ENCODE measurements at regions not wholly inside any gene's neighbourhood (a gene's known extent, or its start where the extent isn't known, plus 50 kb on each side); places are given as distances from the start of the nearest gene placed in this dataset.

DNA sequence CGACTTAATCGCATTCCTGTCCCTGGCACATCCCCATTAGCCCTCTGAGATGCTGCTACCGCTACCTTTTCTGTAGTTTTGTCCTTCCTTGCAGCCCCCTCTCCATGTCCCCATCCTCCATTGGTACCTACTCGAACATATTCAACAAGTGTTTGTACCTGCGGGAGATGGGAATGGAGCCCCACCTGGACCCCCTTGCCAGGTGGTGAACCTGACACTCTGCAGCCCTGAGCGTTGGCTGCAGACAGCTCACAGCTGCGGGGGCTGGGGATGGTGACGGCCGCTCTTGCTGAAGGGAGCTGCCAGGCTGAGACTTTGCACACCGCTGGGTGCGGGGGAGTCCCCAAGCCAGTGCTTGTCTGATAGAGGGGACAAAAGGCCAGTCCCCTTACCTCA, 96.3 kb upstream of the DAP start:
- Mint-ChIP-seq H3K27ac (no peak overlapping the region), H3K27me3 (ENCODE audit: low read depth) (peaks cover 24% of the 10 kb centered on the region), H3K4me3 (peak overlapping the region; percentile 32), H3K4me1 (peaks cover 18% of the 10 kb centered on the region), H3K9me3 (peaks cover 9% of the 10 kb centered on the region), H3K36me3 (no peaks in the 10 kb centered on the region)
- DNase-seq (ENCODE audit: low spot score in 2 of 2, unreplicated experiment in 2 of 2), result no peak
- peak; percentile 53 for TF ChIP-seq CTCF (IDR thresholded peaks at IDR 0.05; ENCODE audit: unreplicated experiment)

DNA sequence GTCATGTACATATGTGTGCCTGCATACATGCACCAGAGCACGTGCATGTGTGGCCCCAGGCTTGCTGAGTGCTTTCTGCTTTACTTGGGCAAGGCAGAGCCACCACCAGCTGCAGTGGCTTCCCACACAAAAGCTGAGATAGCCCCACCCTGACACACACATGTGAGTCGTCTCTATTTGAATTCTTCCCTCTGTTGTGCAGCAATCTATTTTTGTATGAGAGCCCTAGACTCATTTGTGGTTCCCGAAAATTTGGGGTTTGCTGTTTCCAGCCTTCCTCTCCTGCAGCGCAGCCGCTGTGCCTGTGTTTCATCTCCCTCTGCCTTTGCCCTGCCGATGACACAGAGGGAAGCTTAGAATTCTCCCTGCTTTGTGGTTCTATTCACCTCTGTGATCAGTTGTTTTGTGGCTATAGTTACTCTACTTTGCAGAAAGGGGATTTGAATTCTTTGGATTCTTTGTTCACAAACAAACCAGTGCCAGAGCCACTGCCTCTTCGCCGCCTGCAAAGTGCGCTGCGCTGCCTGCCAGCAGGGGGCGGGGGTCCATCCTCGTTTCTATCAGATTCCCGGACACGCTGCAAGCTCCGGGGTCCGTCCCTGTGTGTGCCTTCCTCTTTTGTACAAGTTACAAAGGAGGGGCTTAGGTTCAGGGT, 95.8 kb upstream of the DAP start:
- Mint-ChIP-seq H3K36me3 (no peaks in the 10 kb centered on the region), H3K4me1 (peaks cover 18% of the 10 kb centered on the region), H3K9me3 (peaks cover 9% of the 10 kb centered on the region), H3K27ac (peak overlapping the region; percentile 83), H3K4me3 (peak overlapping the region; percentile 32), H3K27me3 (ENCODE audit: low read depth) (peaks cover 24% of the 10 kb centered on the region)
- DNase-seq (ENCODE audit: low spot score in 2 of 2, unreplicated experiment in 2 of 2), result peak; percentile 63 to 91
- peak; percentile 93 for TF ChIP-seq CTCF (IDR thresholded peaks at IDR 0.05; ENCODE audit: unreplicated experiment)

DNA sequence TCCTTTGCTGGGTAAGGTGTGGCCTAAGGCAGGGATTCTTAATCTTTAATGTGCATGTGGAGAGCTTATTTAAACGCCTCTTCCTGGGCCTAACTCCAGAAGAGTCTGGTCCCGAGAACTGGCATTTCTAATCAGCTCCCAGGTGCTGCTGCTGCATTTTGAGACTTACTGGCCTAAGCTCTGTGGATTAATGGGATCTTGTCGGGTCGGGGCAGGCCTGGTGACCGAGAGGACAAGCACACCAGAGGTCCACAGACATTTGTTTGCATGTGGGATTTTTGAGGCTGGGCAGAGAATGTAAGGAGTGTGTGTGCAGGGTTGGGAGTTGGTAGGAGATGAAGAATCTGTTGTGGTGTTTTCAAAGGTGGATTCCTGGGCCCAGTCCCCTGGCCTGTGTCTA, 95.0 kb upstream of the DAP start:
- peaks cover 18% of the 10 kb centered on the region for H3K4me1 Mint-ChIP-seq

DNA sequence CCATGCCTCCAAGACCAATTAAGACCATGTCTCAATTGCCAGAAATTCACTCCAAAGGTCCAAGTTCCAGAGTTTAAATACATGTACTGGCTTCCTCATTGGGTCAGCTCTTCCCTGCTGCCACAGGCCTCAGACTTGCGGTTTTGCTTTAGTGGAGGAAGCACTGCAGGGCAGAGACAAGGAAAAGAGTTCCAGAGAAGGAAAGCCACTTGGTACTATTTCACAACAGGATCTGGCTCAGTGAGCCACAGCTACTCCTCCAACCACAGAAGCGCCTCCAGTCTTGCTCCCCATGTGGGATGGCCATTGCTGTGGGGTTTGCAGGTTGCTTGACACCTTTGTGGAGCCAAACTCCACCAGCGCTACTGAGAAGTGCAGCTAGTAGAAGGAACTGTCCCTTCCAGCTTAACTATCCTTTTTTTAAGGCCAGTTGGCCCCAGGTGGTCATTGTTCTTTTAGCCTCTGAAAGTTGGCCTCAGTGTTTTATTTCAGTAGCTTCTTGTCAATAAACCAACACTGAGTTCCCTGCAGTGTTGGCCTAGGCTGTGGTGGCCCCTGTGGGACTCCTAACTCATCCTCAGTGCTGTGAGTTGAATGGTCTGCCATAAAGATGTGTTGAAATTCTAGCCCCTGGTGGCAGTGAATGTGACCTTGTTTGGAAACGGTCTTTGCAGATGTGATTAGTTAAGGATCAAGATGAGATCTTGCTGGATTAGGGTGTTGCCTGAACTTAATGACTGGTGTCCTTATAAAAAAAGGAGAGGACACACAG, 93.7 kb upstream of the DAP start:
- Mint-ChIP-seq H3K36me3 (no peaks in the 10 kb centered on the region), H3K27me3 (ENCODE audit: low read depth) (peaks cover 18% of the 10 kb centered on the region), H3K27ac (no peak overlapping the region), H3K4me1 (peaks cover 18% of the 10 kb centered on the region), H3K4me3 (no peak overlapping the region), H3K9me3 (no peaks in the 10 kb centered on the region)
- no peak for DNase-seq (ENCODE audit: low spot score in 2 of 2, unreplicated experiment in 2 of 2)
- no peak for TF ChIP-seq CTCF (IDR thresholded peaks at IDR 0.05; ENCODE audit: unreplicated experiment)

More for the DNA sequence above, 95.0 kb upstream of the DAP start:
- no peaks in the 10 kb centered on the region for H3K36me3 Mint-ChIP-seq
- H3K4me3 Mint-ChIP-seq, result no peak overlapping the region
- peaks cover 4% of the 10 kb centered on the region for H3K9me3 Mint-ChIP-seq
- no peak overlapping the region for H3K27ac Mint-ChIP-seq
- TF ChIP-seq CTCF (IDR thresholded peaks at IDR 0.05; ENCODE audit: unreplicated experiment), result no peak
- no peak for DNase-seq (ENCODE audit: low spot score in 2 of 2, unreplicated experiment in 2 of 2)
- H3K27me3 Mint-ChIP-seq (ENCODE audit: low read depth), result peaks cover 22% of the 10 kb centered on the region

- H3K9me3 Mint-ChIP-seq, result peaks cover 4% of the 10 kb centered on the region
- DNase-seq (ENCODE audit: low spot score in 2 of 2, unreplicated experiment in 2 of 2), result no peak
- no peak overlapping the region for H3K27ac Mint-ChIP-seq
These were observed 92.1 kb upstream of the DAP start for GRCh38 chr5:10853154-10853553.

More at GRCh38 chr5:10853154-10853553, 92.1 kb upstream of the DAP start:
- H3K4me1 Mint-ChIP-seq, result peaks cover 18% of the 10 kb centered on the region
- H3K4me3 Mint-ChIP-seq, result no peak overlapping the region
- no peak for TF ChIP-seq CTCF (IDR thresholded peaks at IDR 0.05; ENCODE audit: unreplicated experiment)
- peaks cover 6% of the 10 kb centered on the region for H3K27me3 Mint-ChIP-seq (ENCODE audit: low read depth)
- no peaks in the 10 kb centered on the region for H3K36me3 Mint-ChIP-seq
